HEK293 (cell line): ENCODE measurements at regions not wholly inside any gene's neighbourhood (a gene's known extent, or its start where the extent isn't known, plus 50 kb on each side); places are given as distances from the start of the nearest gene placed in this dataset.
A peak's percentile ranks its signal among the peaks of the same experiment; 100 is the strongest.

Source experiments
- CTCF ChIA-PET: fragments of 350-600 bp; formaldehyde crosslinking; extraction: SDS; loops from one replicate; lab custom pipeline; 2021; ENCODE audit warnings: antibody characterized with exemption; lab: Yijun Ruan, JAX
- POLR2A ChIA-PET: fragments of 300-600 bp; formaldehyde crosslinking; extraction: SDS; loops from one replicate; lab custom pipeline; 2020; ENCODE audit warnings: antibody characterized with exemption, inconsistent platforms; lab: Yijun Ruan, JAX
- H3K27ac ChIP-seq: fragments of 200-500 bp; sonication (Bioruptor generic); 2 replicates; pipeline ENCODE4 v1.5.1; 2014; ENCODE audit warnings: low read depth, low read length, control low read depth, inconsistent platforms; ENCODE audit errors: extremely low read depth
- H3K36me3 ChIP-seq, 2 experiments: fragments of 200-500 bp in 1 of 2; sonication (Bioruptor generic) in 1 of 2; 1 replicate in 1 of 2; 2 replicates in 1 of 2; pipeline ENCODE4 v1.5.1; 2014 to 2017; ENCODE audit warnings: inconsistent platforms in 2 of 2, low read length in 2 of 2; ENCODE audit not compliant: control insufficient read depth in 2 of 2, insufficient read depth in 1 of 2
- H3K4me1 ChIP-seq: fragments of 200-500 bp; sonication (Bioruptor generic); 2 replicates; pipeline ENCODE4 v1.5.1; 2014; ENCODE audit warnings: mild to moderate bottlenecking, low read length, inconsistent platforms; ENCODE audit not compliant: control insufficient read depth, insufficient read depth
- H3K4me3 ChIP-seq: 2 replicates; pipeline ENCODE4 v1.5.1; 2011; ENCODE audit warnings: low read depth, mild to moderate bottlenecking, control low read depth, low read length, moderate library complexity
- H3K9me3 ChIP-seq: fragments of 200-500 bp; sonication (Bioruptor generic); 2 replicates; pipeline ENCODE4 v1.5.1; 2014; ENCODE audit warnings: low read depth, low read length, inconsistent platforms; ENCODE audit not compliant: control insufficient read depth, insufficient read depth
- BCL11A ChIP-seq: fragments of 450-650 bp; formaldehyde crosslinking; IDR thresholded peaks from 2 replicates; pipeline ENCODE4 v1.5.1; 2016; ENCODE audit warnings: low read depth, missing biosample characterization, missing genetic modification characterization
- FEZF1 ChIP-seq: fragments of 450-650 bp; formaldehyde crosslinking; IDR thresholded peaks from 2 replicates; pipeline ENCODE4 v1.5.1; 2016; ENCODE audit warnings: missing biosample characterization, missing genetic modification characterization
- GLIS2 ChIP-seq: fragments of 450-650 bp; formaldehyde crosslinking; IDR thresholded peaks from 2 replicates; pipeline ENCODE4 v1.5.1; 2016; ENCODE audit warnings: missing biosample characterization, missing genetic modification characterization
- TCF7L2 ChIP-seq: IDR thresholded peaks from 2 replicates; pipeline ENCODE4 v1.6.1; 2011; ENCODE audit warnings: low read depth, mild to moderate bottlenecking, inconsistent platforms, low read length, moderate library complexity, borderline replicate concordance
- TRIM28 ChIP-seq: IDR thresholded peaks from 2 replicates; pipeline ENCODE4 v1.6.1; 2011; ENCODE audit warnings: low read length, control low read depth, borderline replicate concordance
- ZEB2 ChIP-seq: fragments of 450-650 bp; formaldehyde crosslinking; IDR thresholded peaks from 2 replicates; pipeline ENCODE4 v1.5.1; 2016; ENCODE audit warnings: missing biosample characterization, missing genetic modification characterization
- ZNF202 ChIP-seq: fragments of 450-650 bp; formaldehyde crosslinking; IDR thresholded peaks from 2 replicates; pipeline ENCODE4 v1.5.1; 2016; ENCODE audit warnings: missing biosample characterization, missing genetic modification characterization, borderline replicate concordance
- ZNF433 ChIP-seq: fragments of 450-650 bp; formaldehyde crosslinking; IDR thresholded peaks from 2 replicates; pipeline ENCODE4 v1.5.1; 2016; ENCODE audit warnings: missing biosample characterization, missing genetic modification characterization, low read depth
- ZNF521 ChIP-seq: fragments of 450-650 bp; formaldehyde crosslinking; IDR thresholded peaks from 2 replicates; pipeline ENCODE4 v1.5.1; 2017; ENCODE audit warnings: missing biosample characterization, mild to moderate bottlenecking, missing genetic modification characterization
- ZNF776 ChIP-seq: fragments of 450-650 bp; formaldehyde crosslinking; IDR thresholded peaks from 2 replicates; pipeline ENCODE4 v1.5.0; 2017; ENCODE audit warnings: missing biosample characterization, missing genetic modification characterization, borderline replicate concordance
- ZNF792 ChIP-seq: fragments of 450-650 bp; formaldehyde crosslinking; IDR thresholded peaks from 2 replicates; pipeline ENCODE4 v1.5.1; 2016; ENCODE audit warnings: missing biosample characterization, missing genetic modification characterization
- ZXDB ChIP-seq: fragments of 450-650 bp; formaldehyde crosslinking; IDR thresholded peaks from 2 replicates; pipeline ENCODE4 v1.5.1; 2016; ENCODE audit warnings: missing biosample characterization, missing genetic modification characterization
- TF ChIP-seq, protein P1 (sequence below): fragments of 450-650 bp; formaldehyde crosslinking; IDR thresholded peaks from 2 replicates; pipeline ENCODE4 v1.5.1; 2016; ENCODE audit warnings: missing biosample characterization, missing genetic modification characterization
- TF ChIP-seq, protein P2 (sequence below): fragments of 450-650 bp; formaldehyde crosslinking; IDR thresholded peaks from 2 replicates; pipeline ENCODE4 v1.5.1; 2016; ENCODE audit warnings: missing biosample characterization, missing genetic modification characterization
- TF ChIP-seq, protein P3 (sequence below): fragments of 450-650 bp; formaldehyde crosslinking; IDR thresholded peaks from 2 replicates; pipeline ENCODE4 v1.5.1; 2017; ENCODE audit warnings: missing biosample characterization, missing genetic modification characterization
- TF ChIP-seq, protein P4 (sequence below): fragments of 450-650 bp; formaldehyde crosslinking; IDR thresholded peaks from 2 replicates; pipeline ENCODE4; 2016; ENCODE audit warnings: missing biosample characterization, missing genetic modification characterization
- TF ChIP-seq, protein P5 (sequence below): fragments of 450-650 bp; formaldehyde crosslinking; IDR thresholded peaks from 2 replicates; pipeline ENCODE4 v1.5.1; 2017; ENCODE audit warnings: missing biosample characterization, missing genetic modification characterization

DNA sequence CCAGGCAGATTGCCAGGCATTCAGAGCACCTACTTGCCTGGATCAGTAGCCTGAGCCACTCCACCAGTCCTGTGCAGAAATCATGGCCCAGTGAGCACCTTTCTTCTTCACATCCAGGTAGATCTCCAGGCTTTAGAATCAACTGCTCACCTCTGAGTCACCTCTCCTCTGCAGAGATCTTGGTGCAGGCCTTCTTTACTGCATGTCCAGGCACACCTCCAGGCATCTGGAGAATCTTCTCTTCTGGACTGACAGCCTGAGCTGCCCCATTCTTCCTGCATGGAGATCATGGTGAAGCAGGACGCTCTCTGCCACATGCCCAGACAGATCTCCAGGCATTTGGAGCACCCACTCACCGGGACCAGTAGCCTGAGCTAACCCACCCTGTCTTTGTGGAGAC, 894.5 kb upstream of the MBL2 start:
- POLR2A ChIA-PET = no interaction called here
- no peaks in the 10 kb centered on the region for H3K4me1 ChIP-seq
- CTCF ChIA-PET = no interaction called here

DNA sequence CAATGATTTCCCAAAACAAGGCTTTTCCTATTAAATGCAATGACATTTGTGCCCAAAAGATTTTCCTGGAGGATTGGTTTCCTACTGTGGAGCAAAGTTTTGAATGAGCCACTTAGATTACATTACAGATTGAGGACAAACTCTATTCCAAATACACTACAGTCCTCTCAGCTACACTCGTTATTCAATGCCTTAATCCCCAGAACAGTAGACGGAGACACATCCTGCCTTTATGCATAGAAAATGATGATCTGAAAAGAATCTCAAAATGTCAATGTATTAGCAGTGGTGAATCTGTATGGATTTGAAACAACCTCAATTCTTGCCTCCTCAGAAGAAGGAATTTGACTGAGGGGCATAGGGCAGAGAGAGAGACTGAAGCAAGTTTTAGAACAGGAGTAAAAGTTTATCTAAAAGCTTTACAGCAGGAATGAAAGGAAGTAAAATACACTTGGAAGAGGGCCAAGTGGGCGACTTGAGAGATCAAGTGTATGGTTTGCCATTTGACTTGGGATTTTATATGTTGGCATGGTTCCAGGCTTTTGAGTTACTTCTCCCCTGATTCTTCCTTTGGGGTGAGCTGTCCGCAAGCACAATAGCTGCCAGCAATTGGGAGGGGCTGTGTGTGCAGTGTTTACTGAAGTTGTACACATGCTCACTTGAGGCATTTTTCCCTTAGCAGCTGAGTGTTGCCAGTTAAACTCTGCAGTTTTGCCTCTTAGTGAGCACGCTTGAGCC, 891.9 kb upstream of the MBL2 start:
- no peaks in the 10 kb centered on the region for H3K36me3 ChIP-seq
- peak; percentile 53; the same call in 1 of the 2 replicates for TF ChIP-seq TRIM28
- no peak for TF ChIP-seq ZXDB (tag by site-specific recombination)
- TF ChIP-seq ZNF776 (tag by site-specific recombination) = no peak
- peak overlapping the region; percentile 6; the same call in 1 of the 2 replicates for H3K4me3 ChIP-seq
- no peak overlapping the region for H3K27ac ChIP-seq
- POLR2A ChIA-PET = no interaction called here
- no peaks in the 10 kb centered on the region for H3K4me1 ChIP-seq
- no peaks in the 10 kb centered on the region for H3K9me3 ChIP-seq
- CTCF ChIA-PET = no interaction called here

More for the DNA sequence above, 894.5 kb upstream of the MBL2 start:
- Histone ChIP-seq H3K9me3 (no peaks in the 10 kb centered on the region), H3K27ac (no peak overlapping the region), H3K36me3 (no peaks in the 10 kb centered on the region), H3K4me3 (no peak overlapping the region)
- TF ChIP-seq ZNF433 (tag by site-specific recombination) (no peak), FEZF1 (tag by site-specific recombination) (no peak), TCF7L2 (no peak), ZNF792 (tag by site-specific recombination) (no peak), ZEB2 (tag by site-specific recombination) (no peak), GLIS2 (no peak), ZNF521 (tag by site-specific recombination) (no peak), BCL11A (tag by site-specific recombination) (no peak), ZNF202 (no peak)
- TF ChIP-seq, protein P1, sequence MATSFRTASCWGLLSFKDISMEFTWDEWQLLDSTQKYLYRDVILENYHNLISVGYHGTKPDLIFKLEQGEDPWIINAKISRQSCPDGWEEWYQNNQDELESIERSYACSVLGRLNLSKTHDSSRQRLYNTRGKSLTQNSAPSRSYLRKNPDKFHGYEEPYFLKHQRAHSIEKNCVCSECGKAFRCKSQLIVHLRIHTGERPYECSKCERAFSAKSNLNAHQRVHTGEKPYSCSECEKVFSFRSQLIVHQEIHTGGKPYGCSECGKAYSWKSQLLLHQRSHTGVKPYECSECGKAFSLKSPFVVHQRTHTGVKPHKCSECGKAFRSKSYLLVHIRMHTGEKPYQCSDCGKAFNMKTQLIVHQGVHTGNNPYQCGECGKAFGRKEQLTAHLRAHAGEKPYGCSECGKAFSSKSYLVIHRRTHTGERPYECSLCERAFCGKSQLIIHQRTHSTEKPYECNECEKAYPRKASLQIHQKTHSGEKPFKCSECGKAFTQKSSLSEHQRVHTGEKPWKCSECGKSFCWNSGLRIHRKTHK (tag by site-specific recombination) = no peak
- TF ChIP-seq, protein P2, sequence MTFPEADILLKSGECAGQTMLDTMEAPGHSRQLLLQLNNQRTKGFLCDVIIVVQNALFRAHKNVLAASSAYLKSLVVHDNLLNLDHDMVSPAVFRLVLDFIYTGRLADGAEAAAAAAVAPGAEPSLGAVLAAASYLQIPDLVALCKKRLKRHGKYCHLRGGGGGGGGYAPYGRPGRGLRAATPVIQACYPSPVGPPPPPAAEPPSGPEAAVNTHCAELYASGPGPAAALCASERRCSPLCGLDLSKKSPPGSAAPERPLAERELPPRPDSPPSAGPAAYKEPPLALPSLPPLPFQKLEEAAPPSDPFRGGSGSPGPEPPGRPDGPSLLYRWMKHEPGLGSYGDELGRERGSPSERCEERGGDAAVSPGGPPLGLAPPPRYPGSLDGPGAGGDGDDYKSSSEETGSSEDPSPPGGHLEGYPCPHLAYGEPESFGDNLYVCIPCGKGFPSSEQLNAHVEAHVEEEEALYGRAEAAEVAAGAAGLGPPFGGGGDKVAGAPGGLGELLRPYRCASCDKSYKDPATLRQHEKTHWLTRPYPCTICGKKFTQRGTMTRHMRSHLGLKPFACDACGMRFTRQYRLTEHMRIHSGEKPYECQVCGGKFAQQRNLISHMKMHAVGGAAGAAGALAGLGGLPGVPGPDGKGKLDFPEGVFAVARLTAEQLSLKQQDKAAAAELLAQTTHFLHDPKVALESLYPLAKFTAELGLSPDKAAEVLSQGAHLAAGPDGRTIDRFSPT (tag by site-specific recombination) = no peak
- TF ChIP-seq, protein P3, sequence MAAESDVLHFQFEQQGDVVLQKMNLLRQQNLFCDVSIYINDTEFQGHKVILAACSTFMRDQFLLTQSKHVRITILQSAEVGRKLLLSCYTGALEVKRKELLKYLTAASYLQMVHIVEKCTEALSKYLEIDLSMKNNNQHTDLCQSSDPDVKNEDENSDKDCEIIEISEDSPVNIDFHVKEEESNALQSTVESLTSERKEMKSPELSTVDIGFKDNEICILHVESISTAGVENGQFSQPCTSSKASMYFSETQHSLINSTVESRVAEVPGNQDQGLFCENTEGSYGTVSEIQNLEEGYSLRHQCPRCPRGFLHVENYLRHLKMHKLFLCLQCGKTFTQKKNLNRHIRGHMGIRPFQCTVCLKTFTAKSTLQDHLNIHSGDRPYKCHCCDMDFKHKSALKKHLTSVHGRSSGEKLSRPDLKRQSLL (tag by site-specific recombination) = no peak
- TF ChIP-seq, protein P4, sequence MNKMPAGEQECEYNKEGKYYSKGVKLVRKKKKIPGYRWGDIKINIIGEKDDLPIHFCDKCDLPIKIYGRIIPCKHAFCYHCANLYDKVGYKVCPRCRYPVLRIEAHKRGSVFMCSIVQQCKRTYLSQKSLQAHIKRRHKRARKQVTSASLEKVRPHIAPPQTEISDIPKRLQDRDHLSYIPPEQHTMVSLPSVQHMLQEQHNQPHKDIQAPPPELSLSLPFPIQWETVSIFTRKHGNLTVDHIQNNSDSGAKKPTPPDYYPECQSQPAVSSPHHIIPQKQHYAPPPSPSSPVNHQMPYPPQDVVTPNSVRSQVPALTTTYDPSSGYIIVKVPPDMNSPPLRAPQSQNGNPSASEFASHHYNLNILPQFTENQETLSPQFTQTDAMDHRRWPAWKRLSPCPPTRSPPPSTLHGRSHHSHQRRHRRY (tag by site-specific recombination) = no peak
- TF ChIP-seq, protein P5, sequence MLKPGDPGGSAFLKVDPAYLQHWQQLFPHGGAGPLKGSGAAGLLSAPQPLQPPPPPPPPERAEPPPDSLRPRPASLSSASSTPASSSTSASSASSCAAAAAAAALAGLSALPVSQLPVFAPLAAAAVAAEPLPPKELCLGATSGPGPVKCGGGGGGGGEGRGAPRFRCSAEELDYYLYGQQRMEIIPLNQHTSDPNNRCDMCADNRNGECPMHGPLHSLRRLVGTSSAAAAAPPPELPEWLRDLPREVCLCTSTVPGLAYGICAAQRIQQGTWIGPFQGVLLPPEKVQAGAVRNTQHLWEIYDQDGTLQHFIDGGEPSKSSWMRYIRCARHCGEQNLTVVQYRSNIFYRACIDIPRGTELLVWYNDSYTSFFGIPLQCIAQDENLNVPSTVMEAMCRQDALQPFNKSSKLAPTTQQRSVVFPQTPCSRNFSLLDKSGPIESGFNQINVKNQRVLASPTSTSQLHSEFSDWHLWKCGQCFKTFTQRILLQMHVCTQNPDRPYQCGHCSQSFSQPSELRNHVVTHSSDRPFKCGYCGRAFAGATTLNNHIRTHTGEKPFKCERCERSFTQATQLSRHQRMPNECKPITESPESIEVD (tag by site-specific recombination) = no peak
